OCI-LY7 (cell line): ENCODE measurements at regions not wholly inside any gene's neighbourhood (a gene's known extent, or its start where the extent isn't known, plus 50 kb on each side); places are given as distances from the start of the nearest gene placed in this dataset.

Experiments
- CTCF ChIP-seq: fragments of 200-600 bp; sonication (generic); conservative IDR thresholded peaks from 2 replicates; pipeline ENCODE4 v1.5.1; 2014; ENCODE audit warnings: mild to moderate bottlenecking, antibody characterized with exemption, low read length, moderate library complexity, mixed read lengths
- EZH2phosphoT487 ChIP-seq: fragments of 200-600 bp; sonication (generic); IDR thresholded peaks from 2 replicates; pipeline ENCODE4 v1.6.1; 2018; ENCODE audit warnings: low read depth, borderline replicate concordance, mild to moderate bottlenecking, mixed run types, antibody characterized with exemption, low read length, moderate library complexity, mixed read lengths

GRCh38 chr10:43953672-43954071, 305.0 kb upstream of the ZNF32 start:
- no peak for TF ChIP-seq CTCF
- TF ChIP-seq EZH2phosphoT487, result no peak
